Pulmonary artery endothelial cell (primary cell): ENCODE measurements at regions not wholly inside any gene's neighbourhood (a gene's known extent, or its start where the extent isn't known, plus 50 kb on each side); places are given as distances from the start of the nearest gene placed in this dataset.

ENCODE experiments used
- DNase-seq: peaks from one replicate; pipeline ENCODE4 v3.0.0-alpha.2; 2011; ENCODE audit warnings: low read depth, low spot score

DNA sequence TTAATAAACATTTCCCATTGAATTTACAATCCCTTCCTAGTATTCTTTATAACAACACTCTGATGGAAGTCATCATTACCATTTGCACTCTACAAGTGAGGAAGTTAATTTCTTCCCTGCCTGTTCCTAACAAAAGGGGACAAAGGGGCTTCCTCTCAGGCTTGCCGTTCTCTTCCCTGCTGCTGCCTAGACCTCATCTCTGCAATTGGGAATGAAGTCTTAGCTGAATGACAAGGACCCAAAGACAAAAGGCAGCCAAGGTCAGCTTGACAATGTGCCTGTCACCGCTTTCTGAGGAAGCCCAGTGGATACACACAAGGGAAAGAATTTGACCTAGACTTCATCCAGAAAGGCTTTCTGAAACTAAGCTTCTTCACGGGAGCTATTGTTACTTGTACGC, 416.4 kb downstream of the CMPK2 start:
- DNase-seq: no peak

DNA sequence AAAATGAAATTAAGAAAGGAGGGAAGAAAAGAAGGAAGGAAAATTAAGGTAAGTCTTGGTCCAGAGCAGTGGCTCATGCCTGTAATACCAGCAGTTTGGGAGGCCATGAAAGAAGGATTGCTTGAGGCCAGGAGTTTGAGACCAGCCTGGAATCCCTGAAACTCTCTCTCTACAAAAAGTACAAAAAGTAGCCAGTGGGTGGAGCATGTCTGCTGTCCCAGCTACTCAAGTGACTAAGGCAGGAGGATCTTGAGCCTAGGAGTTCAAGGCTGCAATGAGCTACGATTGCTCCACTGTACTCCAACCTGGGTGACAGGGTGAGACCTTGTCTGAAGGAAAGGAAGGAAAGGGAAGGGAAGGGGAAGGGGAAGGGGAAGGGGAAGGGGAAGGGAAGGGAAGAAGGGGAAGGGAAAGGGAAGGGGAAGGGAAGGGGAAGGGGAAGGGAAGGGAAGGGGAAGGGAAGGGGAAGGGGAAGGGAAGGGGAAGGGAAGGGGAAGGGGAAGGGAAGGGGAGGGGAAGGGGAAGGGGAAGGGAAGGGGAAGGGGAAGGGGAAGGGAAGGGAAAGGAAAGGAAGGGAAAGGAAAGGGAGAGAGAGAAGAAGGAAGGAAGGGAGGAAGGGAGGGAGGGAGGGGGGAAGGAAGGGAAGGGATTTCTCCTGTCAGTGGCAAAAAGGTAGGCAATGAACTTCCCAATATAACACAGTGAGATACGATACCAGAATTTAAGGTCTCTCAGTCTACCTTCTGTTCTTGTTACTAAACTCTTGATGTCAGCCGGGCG, 412.8 kb downstream of the CMPK2 start:
- no peak for DNase-seq

GRCh38 chr2:6454286-6454990, 411.3 kb downstream of the CMPK2 start:
- DNase-seq: no peak

GRCh38 chr2:6459138-6459537, 406.6 kb downstream of the CMPK2 start:
- no peak for DNase-seq

GRCh38 chr2:6470518-6470917, 395.2 kb downstream of the CMPK2 start:
- DNase-seq: no peak

DNA sequence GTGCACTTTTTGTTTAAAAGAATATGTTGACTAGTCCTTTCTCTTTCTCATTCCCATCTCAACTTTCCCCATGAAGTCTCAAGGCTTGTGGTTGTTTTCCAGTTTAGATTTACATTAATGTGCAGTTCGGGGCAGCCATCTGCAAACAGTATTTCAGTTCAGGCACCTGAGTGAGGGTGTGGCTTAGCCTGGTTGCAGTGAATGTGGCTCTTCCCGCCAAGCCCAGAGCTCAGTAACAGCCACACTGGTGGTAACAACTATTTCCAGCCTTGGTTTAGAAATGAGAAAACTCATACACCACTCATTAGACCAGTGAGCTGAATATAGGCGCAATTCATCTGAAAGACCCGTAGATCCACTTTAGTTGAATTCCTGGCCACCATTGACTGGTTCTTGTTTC, 394.3 kb downstream of the CMPK2 start:
- DNase-seq: no peak

DNA sequence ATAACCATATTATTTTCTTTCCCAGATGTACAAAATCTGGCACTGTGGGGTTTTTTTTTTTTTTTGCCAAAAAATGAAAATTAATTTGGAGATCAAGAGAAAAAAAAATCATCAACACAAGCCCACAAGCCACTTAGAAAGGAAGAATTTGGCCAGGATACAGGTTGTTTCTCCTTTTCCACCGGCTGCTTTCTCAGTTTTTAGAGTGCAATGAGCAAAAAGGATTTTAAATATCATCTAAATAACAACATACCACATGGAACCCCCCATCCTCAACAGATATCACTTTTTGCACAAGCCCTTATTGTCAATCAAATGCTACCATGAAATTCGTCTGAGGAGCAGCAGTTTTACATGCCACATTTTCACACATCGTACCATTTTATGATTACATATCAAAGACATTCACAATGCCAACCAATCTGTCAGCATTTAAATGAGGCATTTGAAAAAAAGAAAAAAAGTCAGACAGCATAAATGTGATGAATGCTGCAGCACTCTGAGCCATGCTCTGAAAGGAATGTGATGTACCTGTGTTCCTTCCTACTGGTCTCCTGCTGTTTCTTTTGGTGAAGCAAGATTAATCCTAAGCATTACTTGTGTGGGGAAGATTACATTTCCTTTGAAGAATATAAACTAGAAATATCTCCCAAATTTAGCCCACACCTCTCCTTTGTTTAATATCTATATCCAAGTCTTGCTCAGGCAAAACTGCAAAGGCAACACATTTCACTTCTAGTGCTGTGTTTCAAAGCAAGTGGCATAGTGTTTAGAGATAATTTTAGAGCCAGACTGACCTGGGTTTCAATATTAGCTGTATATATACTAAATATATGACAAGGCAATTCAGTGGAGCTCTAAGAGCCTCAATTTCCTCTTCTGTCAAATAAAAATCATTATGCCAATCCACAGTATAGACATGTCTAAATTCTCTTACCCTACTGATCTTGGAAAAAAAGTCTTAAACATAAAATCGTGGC, 391.3 kb downstream of the CMPK2 start:
- DNase-seq: no peak

- no peak for DNase-seq
These were observed 390.4 kb downstream of the CMPK2 start for GRCh38 chr2:6475155-6475940.

DNA sequence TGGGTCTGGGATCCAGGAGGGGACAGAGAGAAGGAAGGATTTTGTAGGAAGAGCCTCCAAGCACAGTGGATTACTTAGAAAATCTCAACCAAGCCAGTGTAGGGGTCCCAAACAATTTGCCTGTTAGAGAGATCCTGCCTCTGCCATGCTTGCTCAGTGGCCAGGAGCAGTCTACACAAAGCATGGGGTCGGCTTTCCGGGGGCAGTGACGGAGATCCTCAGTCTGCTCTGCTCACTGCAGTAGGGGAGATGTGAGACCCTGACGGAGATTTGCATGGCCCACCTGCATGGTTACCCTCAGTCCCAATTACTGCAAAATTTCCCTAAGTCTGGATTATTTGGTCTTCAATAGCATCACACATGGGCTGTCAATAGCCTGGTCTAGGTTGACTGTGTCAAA, 385.2 kb downstream of the CMPK2 start:
- no peak for DNase-seq

- no peak for DNase-seq
These were observed 383.5 kb downstream of the CMPK2 start for GRCh38 chr2:6482256-6482655.

DNA sequence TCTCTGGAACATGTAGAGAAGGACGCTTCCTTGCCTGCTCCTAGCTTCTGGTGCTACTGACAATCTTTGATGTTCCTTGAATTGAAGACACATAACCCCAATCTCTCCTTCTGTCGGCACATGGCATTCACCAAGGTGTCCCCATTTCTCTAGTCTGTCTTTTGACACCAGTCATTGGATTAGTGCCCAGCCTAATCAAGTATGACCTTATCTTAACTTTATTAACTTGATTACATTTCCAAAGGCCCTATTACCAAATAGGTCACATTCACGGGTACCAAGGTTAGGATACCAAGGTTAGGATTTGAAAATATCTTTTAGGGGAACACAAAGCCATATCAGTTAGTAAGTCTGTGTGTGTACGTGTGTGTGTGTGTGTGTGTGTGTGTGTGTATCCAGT, 377.9 kb downstream of the CMPK2 start:
- DNase-seq: no peak

DNA sequence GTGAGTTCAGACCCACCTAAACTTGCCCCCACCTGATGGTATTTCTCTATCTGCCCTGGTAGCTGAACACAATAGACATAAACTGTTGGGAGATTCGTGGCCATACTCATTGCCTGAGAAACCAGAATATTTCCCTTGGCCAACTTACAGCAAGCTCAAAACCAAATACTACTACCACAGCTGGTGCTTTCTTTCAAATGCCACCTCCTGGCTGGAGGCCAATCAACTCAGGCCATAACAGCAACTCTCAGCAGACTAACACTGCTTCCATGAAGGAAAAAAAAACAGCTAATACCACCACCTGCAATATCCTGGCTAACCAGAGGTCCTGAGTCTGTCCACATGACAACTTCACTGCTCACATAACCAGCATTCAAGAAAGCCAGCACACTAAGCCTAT, 373.1 kb downstream of the CMPK2 start:
- DNase-seq: no peak

GRCh38 chr2:6493266-6493665, 372.4 kb downstream of the CMPK2 start:
- DNase-seq: no peak

GRCh38 chr2:6493669-6494068, 372.0 kb downstream of the CMPK2 start:
- DNase-seq: no peak

DNA sequence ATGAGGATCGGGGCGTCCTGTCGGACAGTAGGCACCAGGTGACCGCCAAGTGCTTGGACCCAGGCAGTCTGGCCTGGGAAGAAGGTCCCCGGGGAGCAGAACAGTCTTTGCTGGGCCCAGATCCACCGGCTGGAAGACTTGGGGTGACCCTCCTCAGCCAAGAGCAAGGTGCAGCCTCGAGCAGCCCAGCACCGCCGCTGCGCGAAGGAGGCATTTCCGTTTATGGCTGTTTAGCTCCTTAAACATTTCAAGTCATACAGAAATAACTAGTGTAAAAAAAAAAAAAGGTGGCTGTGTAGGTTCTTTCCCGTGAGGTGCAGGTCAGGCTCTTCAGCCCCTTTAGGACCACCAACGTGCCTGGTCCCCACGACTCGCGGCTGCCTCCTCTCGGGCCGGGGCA, 370.2 kb downstream of the CMPK2 start:
- no peak for DNase-seq

DNA sequence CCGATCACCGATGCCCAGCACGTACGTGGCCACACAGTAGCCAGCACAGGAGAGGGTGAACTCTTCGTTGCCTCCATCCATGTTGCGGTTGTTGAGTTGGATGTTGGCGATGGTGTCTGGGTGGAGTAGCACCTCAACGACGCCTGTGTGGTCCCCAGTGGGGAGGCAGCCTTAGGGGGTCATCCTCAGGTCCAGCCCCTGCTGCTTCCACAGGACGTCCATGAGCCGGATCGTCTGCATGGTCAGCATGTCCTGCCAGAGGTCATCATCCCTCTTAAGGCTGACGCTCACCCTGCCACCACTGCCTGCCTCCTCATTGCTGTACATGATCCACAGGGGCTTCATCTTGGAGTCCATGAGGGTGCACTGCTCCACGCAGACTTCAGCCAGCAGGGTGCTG, 369.3 kb downstream of the CMPK2 start:
- no peak for DNase-seq

DNA sequence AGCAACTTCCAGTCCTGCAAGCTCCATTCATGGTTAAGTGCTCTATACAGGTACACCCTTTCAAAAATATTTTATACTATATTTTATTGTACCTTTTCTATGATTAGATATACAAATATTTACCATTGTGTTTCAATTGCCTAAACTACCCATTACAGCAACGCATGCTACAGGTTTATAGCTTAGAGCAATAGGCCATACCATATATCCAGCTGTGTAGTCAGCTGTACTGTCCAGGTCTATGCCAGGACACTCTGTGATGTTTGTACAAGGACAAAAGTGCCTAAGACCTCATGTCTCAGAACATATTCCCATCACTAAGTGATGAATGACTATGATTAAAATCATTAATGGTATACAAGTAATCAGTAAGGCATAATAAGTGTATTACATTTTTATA, 368.7 kb downstream of the CMPK2 start:
- DNase-seq: no peak

GRCh38 chr2:6498841-6499240, 366.9 kb downstream of the CMPK2 start:
- no peak for DNase-seq

- DNase-seq: no peak
These were observed 366.0 kb downstream of the CMPK2 start for GRCh38 chr2:6499691-6500090.

DNA sequence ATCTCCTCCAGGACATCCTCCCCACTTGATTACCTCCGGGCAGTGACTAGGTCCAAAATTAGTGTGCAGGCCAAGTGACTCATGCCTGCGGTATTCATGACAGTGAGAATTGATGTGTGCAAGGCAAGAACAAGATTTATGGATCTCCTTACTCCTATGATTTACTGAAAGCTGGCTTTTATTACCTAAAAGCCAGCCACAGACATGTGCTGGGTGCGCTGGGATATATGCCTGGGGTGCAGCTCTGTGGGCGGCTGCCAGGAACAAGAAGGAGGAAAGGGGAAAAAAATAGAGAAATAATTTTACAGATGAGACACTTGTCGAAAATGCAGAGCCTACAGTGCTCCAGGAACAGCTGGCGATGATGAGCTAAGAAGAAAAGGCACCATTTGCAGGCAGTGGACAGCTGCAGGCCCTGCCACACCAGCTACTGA, 359.3 kb downstream of the CMPK2 start:
- DNase-seq: no peak

DNA sequence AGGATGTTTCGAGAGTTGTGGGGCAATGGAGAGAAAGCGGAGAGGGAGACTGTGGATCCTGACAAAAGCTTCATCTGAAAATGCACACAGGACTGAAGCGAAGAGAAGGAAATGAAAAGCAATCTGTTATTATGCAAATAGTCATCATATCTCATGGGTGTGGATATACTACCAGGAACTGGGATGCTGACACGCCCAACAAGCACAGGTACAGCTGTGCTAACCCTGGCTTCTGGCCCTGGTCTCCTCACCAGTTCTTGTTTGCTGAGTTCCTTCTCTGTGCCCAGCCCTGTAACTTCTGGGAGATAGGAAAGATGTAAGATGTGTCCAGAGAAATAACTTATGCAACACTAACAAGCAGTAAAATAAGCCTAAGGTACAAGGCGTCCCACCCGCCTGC, 358.8 kb downstream of the CMPK2 start:
- no peak for DNase-seq
